ENCODE measurements at regions not wholly inside any gene's neighbourhood (a gene's known extent, or its start where the extent isn't known, plus 50 kb on each side); places are given as distances from the start of the nearest gene placed in this dataset.

- TF ChIP-seq CTCF (IDR thresholded peaks at IDR 0.05 in 8 of 11, conservative IDR thresholded peaks at IDR 0.05 in 3 of 11) (no peak), POLR2A (IDR thresholded peaks at IDR 0.05) (no peak)
Observed at GRCh38 chr4:156084373-156084772, 130.7 kb upstream of the CTSO start.

All from spleen (tissue), 7 donors.